Hepatocyte (in vitro differentiated cells): ENCODE measurements at regions not wholly inside any gene's neighbourhood (a gene's known extent, or its start where the extent isn't known, plus 50 kb on each side); places are given as distances from the start of the nearest gene placed in this dataset.

ENCODE experiments used
- DNase-seq: peaks from one replicate; pipeline ENCODE4 v3.0.0-alpha.2; 2016; ENCODE audit warnings: low spot score
- H2AFZ ChIP-seq: fragments of 200-600 bp; sonication (generic); 2 replicates; pipeline ENCODE4 v1.6.0; 2016; ENCODE audit warnings: antibody characterized with exemption, mild to moderate bottlenecking
- H3K27ac ChIP-seq: fragments of 200-600 bp; sonication (generic); 2 replicates; pipeline ENCODE4 v1.5.1; 2016; ENCODE audit warnings: mild to moderate bottlenecking
- H3K27me3 ChIP-seq: fragments of 200-600 bp; sonication (generic); 2 replicates; pipeline ENCODE4 v1.6.1; 2016
- H3K36me3 ChIP-seq: fragments of 200-600 bp; sonication (generic); replicated peaks from 2 replicates; pipeline ENCODE4 v1.5.1; 2016; ENCODE audit warnings: low read depth; ENCODE audit not compliant: insufficient read depth
- H3K4me1 ChIP-seq: fragments of 200-600 bp; sonication (generic); 2 replicates; pipeline ENCODE4 v1.5.1; 2016; ENCODE audit warnings: mild to moderate bottlenecking, moderate library complexity; ENCODE audit not compliant: insufficient read depth
- H3K4me2 ChIP-seq: fragments of 200-600 bp; sonication (generic); 2 replicates; pipeline ENCODE4 v1.6.0; 2016
- H3K4me3 ChIP-seq: fragments of 200-600 bp; sonication (generic); 2 replicates; pipeline ENCODE4 v1.5.1; 2016; ENCODE audit warnings: mild to moderate bottlenecking
- H3K79me2 ChIP-seq: fragments of 200-600 bp; sonication (generic); 2 replicates; pipeline ENCODE4 v1.6.0; 2017; ENCODE audit warnings: mild to moderate bottlenecking
- H3K9me2 ChIP-seq: fragments of 200-600 bp; sonication (generic); replicated peaks from 2 replicates; pipeline ENCODE4 v1.6.0; 2017; ENCODE audit warnings: mild to moderate bottlenecking; ENCODE audit not compliant: insufficient read depth
- H3K9me3 ChIP-seq: fragments of 200-600 bp; sonication (generic); 2 replicates; pipeline ENCODE4 v1.5.1; 2016; ENCODE audit warnings: low read depth, mild to moderate bottlenecking
- H4K20me1 ChIP-seq: fragments of 200-600 bp; sonication (generic); 2 replicates; pipeline ENCODE4 v1.6.0; 2016; ENCODE audit warnings: mild to moderate bottlenecking; ENCODE audit not compliant: insufficient read depth, poor library complexity, severe bottlenecking
- CTCF ChIP-seq: fragments of 200-600 bp; sonication (generic); IDR thresholded peaks from 2 replicates; pipeline ENCODE4 v1.5.1; 2016; ENCODE audit warnings: antibody characterized with exemption, mild to moderate bottlenecking; ENCODE audit not compliant: poor library complexity
- EZH2 ChIP-seq: fragments of 200-600 bp; sonication (generic); IDR thresholded peaks from 2 replicates; pipeline ENCODE4 v1.6.1; 2016; ENCODE audit warnings: antibody characterized with exemption, mild to moderate bottlenecking, borderline replicate concordance
- EZH2phosphoT487 ChIP-seq: fragments of 200-600 bp; sonication (generic); IDR thresholded peaks from one replicate; pipeline ENCODE4 v1.6.1; 2018; ENCODE audit warnings: antibody characterized with exemption, mild to moderate bottlenecking, low read depth, moderate library complexity; ENCODE audit not compliant: unreplicated experiment, severe bottlenecking
- WGBS: methylation state at CpG from one replicate; pipeline ENCODE4 v1.1.6; 2016; ENCODE audit warnings: low lambda C conversion rate; ENCODE audit errors: missing lambda C conversion rate; 5-methylcytosine and 5-hydroxymethylcytosine counted together

GRCh38 chr10:125332548-125333208 is 172.3 kb upstream of the CTBP2 start:
- no peaks in the 10 kb centered on the region for H3K27me3 ChIP-seq
- no peaks in the 10 kb centered on the region for H3K9me3 ChIP-seq
- no peaks in the 10 kb centered on the region for H4K20me1 ChIP-seq
- no peaks in the 10 kb centered on the region for H3K79me2 ChIP-seq
- no peaks in the 10 kb centered on the region for H3K36me3 ChIP-seq
- no peak overlapping the region for H3K4me3 ChIP-seq
- no peak for TF ChIP-seq EZH2
- TF ChIP-seq CTCF: no peak
- no peak for TF ChIP-seq EZH2phosphoT487
- no peaks in the 10 kb centered on the region for H3K4me1 ChIP-seq
- no peak overlapping the region for H3K4me2 ChIP-seq
- WGBS: 92% methylated on average over 6 of the region's 6 CpGs
- no peaks in the 10 kb centered on the region for H3K9me2 ChIP-seq
- H3K27ac ChIP-seq: no peak overlapping the region
- no peak for DNase-seq
- no peak overlapping the region for H2AFZ ChIP-seq

GRCh38 chr10:125331056-125331455 is 170.7 kb upstream of the CTBP2 start:
- WGBS: 94% methylated on average over 7 of the region's 7 CpGs
- Histone ChIP-seq H3K36me3 (no peaks in the 10 kb centered on the region), H3K9me3 (no peaks in the 10 kb centered on the region), H3K27me3 (no peaks in the 10 kb centered on the region), H2AFZ (no peak overlapping the region), H3K79me2 (no peaks in the 10 kb centered on the region), H3K4me1 (no peaks in the 10 kb centered on the region), H3K4me3 (no peak overlapping the region), H4K20me1 (no peaks in the 10 kb centered on the region), H3K27ac (no peak overlapping the region), H3K4me2 (no peak overlapping the region), H3K9me2 (no peaks in the 10 kb centered on the region)
- no peak for DNase-seq
- TF ChIP-seq EZH2phosphoT487: no peak
- no peak for TF ChIP-seq EZH2
- TF ChIP-seq CTCF: no peak

GRCh38 chr10:125329056-125329455 is 168.7 kb upstream of the CTBP2 start:
- 87% methylated on average over 6 of the region's 6 CpGs for WGBS
- Histone ChIP-seq H3K27ac (no peak overlapping the region), H3K9me3 (no peaks in the 10 kb centered on the region), H3K27me3 (no peaks in the 10 kb centered on the region), H3K4me1 (no peaks in the 10 kb centered on the region), H3K4me2 (no peak overlapping the region), H4K20me1 (no peaks in the 10 kb centered on the region), H3K4me3 (no peak overlapping the region), H2AFZ (no peak overlapping the region), H3K36me3 (no peaks in the 10 kb centered on the region), H3K9me2 (no peaks in the 10 kb centered on the region), H3K79me2 (no peaks in the 10 kb centered on the region)
- DNase-seq: no peak
- TF ChIP-seq EZH2: no peak
- TF ChIP-seq CTCF: no peak
- TF ChIP-seq EZH2phosphoT487: no peak

GRCh38 chr10:125325326-125325725 is 165.0 kb upstream of the CTBP2 start:
- Histone ChIP-seq H3K27ac (no peak overlapping the region), H4K20me1 (no peaks in the 10 kb centered on the region), H3K4me2 (no peak overlapping the region), H3K9me3 (no peaks in the 10 kb centered on the region), H3K27me3 (no peaks in the 10 kb centered on the region), H3K4me3 (no peak overlapping the region), H3K9me2 (no peaks in the 10 kb centered on the region), H3K79me2 (no peaks in the 10 kb centered on the region), H3K4me1 (no peaks in the 10 kb centered on the region), H3K36me3 (no peaks in the 10 kb centered on the region), H2AFZ (no peak overlapping the region)
- WGBS: 87% methylated on average over 3 of the region's 3 CpGs
- no peak for TF ChIP-seq CTCF
- TF ChIP-seq EZH2phosphoT487: no peak
- TF ChIP-seq EZH2: no peak
- DNase-seq: no peak
